Uterus (tissue), 3 donors: ENCODE measurements at regions not wholly inside any gene's neighbourhood (a gene's known extent, or its start where the extent isn't known, plus 50 kb on each side); places are given as distances from the start of the nearest gene placed in this dataset.

Experiments used
- DNase-seq, 2 donors: peaks; one replicate each; pipeline ENCODE4 v3.0.0-alpha.2; 2019 to 2020
- H3K27ac ChIP-seq, 2 donors: fragments of 200-600 bp; sonication (generic); 1 replicate in 1 of 2; 2 replicates in 1 of 2; pipeline ENCODE4 v1.5.1; 2016 to 2018
- H3K27me3 ChIP-seq, 2 donors: fragments of 200-600 bp; sonication (generic); one replicate each; pipeline ENCODE4 v1.5.1; 2018 to 2019; ENCODE audit warnings: control low read depth in 1 of 2
- H3K36me3 ChIP-seq, 2 donors: fragments of 200-600 bp; sonication (generic); one replicate each; pipeline ENCODE4 v1.5.1; 2019; ENCODE audit warnings: control low read depth in 1 of 2
- H3K4me1 ChIP-seq, 2 donors: fragments of 200-600 bp; sonication (generic); one replicate each; pipeline ENCODE4 v1.5.1; 2018 to 2019; ENCODE audit warnings: control low read depth in 1 of 2
- H3K4me3 ChIP-seq, 2 donors: fragments of 200-600 bp; sonication (generic); 1 replicate in 1 of 2; 2 replicates in 1 of 2; pipeline ENCODE4 v1.5.1; 2018 to 2019; ENCODE audit warnings: mild to moderate bottlenecking in 1 of 2
- H3K9me3 ChIP-seq, 2 donors: fragments of 200-600 bp; sonication (generic); one replicate each; pipeline ENCODE4 v1.5.1; 2019; ENCODE audit warnings: control low read depth in 1 of 2
- POLR2A ChIP-seq, 2 donors: fragments of 450-650 bp; IDR thresholded peaks; one replicate each; pipeline ENCODE4 v1.6.1; 2016; ENCODE audit warnings: antibody characterized with exemption in 2 of 2, mild to moderate bottlenecking in 1 of 2, moderate library complexity in 1 of 2
- intact Hi-C: fragments of 100-400 bp; cut with DNase I; formaldehyde crosslinking; loops from one replicate; pipeline ENCODE4 v1.15.1; 2023; ENCODE audit warnings: low total_unique reads
- TF ChIP-seq, protein P1 (sequence below), 4 experiments: fragments of 200-600 bp in 2 of 4; fragments of 450-650 bp in 2 of 4; sonication (generic) in 2 of 4; IDR thresholded peaks; one replicate each; pipeline ENCODE4 v1.5.1; 2016 to 2019; ENCODE audit warnings: antibody characterized with exemption in 4 of 4, mild to moderate bottlenecking in 2 of 4, moderate library complexity in 1 of 4
- donor health status: DM: yes; HTN: yes; CAD: no.

DNA sequence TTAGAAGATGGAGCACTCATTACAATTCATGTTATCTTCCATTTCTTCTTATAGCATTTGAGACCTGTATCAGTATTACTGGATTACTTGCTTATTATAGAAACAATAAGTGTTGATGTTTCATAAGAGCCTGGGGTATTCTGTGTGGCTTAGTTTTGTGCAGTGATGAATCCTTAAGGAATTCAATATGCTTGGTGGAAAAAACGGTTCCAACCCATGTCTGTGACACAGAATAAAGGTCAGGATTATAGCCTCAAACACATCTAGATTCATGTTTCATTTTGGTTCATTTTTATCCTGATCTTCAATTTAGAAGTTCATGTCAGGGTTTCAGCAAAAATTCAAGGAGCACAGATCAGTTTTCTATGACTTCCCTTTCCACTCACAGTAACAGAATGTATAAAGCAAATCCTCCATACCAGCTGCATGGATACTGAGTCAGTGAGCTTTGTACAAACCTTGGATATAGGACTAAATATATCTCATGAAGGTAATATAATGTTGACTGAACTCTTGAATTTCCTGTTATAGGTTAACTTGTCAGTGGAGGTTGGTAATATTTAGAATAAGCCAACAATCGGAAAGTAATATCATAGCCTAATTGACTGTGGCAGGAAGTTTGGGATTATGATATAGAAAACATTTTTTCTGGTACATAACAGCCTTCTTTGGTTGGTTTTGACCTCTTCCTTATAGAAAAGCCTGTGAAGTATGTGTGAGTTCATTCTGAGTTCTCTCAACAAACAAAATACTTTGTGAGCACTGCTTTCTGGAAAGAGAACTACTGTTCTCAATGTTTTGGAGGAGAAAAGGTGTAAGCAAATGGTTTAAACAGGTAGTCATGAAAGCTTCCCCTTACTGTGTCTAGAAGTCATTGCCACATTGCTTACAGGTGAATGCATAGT is 218.2 kb upstream of the TPM1 start:
- TF ChIP-seq, protein P1, sequence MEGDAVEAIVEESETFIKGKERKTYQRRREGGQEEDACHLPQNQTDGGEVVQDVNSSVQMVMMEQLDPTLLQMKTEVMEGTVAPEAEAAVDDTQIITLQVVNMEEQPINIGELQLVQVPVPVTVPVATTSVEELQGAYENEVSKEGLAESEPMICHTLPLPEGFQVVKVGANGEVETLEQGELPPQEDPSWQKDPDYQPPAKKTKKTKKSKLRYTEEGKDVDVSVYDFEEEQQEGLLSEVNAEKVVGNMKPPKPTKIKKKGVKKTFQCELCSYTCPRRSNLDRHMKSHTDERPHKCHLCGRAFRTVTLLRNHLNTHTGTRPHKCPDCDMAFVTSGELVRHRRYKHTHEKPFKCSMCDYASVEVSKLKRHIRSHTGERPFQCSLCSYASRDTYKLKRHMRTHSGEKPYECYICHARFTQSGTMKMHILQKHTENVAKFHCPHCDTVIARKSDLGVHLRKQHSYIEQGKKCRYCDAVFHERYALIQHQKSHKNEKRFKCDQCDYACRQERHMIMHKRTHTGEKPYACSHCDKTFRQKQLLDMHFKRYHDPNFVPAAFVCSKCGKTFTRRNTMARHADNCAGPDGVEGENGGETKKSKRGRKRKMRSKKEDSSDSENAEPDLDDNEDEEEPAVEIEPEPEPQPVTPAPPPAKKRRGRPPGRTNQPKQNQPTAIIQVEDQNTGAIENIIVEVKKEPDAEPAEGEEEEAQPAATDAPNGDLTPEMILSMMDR (IDR thresholded peaks at IDR 0.05): no peak
- no peak for TF ChIP-seq POLR2A (IDR thresholded peaks at IDR 0.05)
- Histone ChIP-seq H3K27me3 (no peaks in the 10 kb centered on the region), H3K36me3 (no peaks in the 10 kb centered on the region), H3K27ac (no peak overlapping the region), H3K4me3 (no peak overlapping the region), H3K9me3 (no peaks in the 10 kb centered on the region), H3K4me1 (no peaks in the 10 kb centered on the region)
- intact Hi-C loops: no loop called here
- no peak for DNase-seq

DNA sequence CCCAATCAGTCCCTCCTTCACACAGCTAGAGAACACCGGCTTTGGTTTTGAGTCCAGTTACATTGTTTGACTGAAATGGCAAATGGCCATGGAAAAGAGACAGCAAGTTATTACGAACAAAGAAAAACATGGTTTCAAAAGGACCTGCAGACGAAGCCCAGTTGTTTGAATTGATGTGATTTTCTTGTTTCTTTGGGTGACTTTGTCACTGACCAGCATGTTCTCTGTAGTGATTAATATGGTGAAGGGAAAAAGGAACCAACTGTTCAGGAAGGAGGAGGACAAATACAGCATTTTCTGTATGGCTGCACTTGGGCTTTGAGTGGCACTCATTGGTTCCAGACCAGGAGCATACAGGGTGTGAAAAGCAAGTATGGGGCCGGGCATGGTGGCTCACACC is 217.4 kb upstream of the TPM1 start:
- intact Hi-C loops: no loop called here

DNA sequence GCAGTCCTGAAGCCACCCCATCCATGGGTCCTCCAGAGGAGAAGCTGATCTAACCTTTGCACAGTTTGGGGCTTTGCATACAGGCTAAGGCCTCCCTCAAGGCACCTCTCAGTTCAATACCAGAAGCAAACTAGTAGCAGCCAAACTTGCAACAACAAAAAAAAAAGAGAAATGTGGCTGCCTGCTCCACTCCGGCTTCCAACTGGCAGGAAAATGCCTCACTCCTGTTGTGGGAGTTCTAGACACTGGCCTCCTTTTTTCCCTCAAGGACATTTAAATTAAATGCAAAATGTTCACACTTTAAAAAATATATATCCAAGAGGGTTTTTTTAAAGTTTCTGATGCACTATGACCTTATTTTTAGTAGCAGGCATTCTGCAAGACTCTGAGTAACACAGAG is 216.0 kb upstream of the TPM1 start:
- H3K4me1 ChIP-seq: no peaks in the 10 kb centered on the region
- no peaks in the 10 kb centered on the region for H3K36me3 ChIP-seq
- no peaks in the 10 kb centered on the region for H3K9me3 ChIP-seq
- DNase-seq: no peak
- H3K27me3 ChIP-seq: no peaks in the 10 kb centered on the region
- no peak for TF ChIP-seq POLR2A (IDR thresholded peaks at IDR 0.05)
- TF ChIP-seq, protein P1 (IDR thresholded peaks at IDR 0.05): no peak
- H3K27ac ChIP-seq: no peak overlapping the region
- no peak overlapping the region for H3K4me3 ChIP-seq
- intact Hi-C loops: no loop called here

More for the DNA sequence above, 217.4 kb upstream of the TPM1 start:
- no peak overlapping the region for H3K4me3 ChIP-seq
- TF ChIP-seq POLR2A (IDR thresholded peaks at IDR 0.05): no peak
- TF ChIP-seq, protein P1 (IDR thresholded peaks at IDR 0.05): no peak
- no peak overlapping the region for H3K27ac ChIP-seq
- no peaks in the 10 kb centered on the region for H3K4me1 ChIP-seq
- H3K27me3 ChIP-seq: no peaks in the 10 kb centered on the region
- H3K9me3 ChIP-seq: no peaks in the 10 kb centered on the region
- no peak for DNase-seq
- no peaks in the 10 kb centered on the region for H3K36me3 ChIP-seq

DNA sequence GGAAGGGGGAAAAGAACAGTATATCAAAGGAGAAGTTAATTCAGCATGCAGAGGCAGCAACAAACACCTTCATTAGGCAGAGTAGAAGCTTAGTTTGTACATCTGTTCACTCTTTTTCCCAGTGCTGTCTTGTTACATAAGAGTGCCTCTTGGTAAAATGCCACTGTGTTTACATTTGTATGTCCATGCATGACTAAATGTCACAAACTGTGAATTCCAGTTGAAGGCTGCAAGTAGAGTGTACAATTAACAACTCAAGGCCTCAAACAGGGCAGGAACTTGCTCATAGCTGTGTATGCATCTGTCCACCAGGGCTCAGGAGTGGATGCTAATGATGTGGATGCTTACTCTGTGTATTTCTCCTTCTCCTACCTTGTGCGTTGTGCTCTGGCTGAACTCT is 214.2 kb upstream of the TPM1 start:
- intact Hi-C loops: no loop called here
- Histone ChIP-seq H3K36me3 (no peaks in the 10 kb centered on the region), H3K27me3 (no peaks in the 10 kb centered on the region), H3K4me1 (no peaks in the 10 kb centered on the region), H3K9me3 (no peaks in the 10 kb centered on the region), H3K27ac (no peak overlapping the region), H3K4me3 (no peak overlapping the region)
- TF ChIP-seq, protein P1 (IDR thresholded peaks at IDR 0.05): no peak
- TF ChIP-seq POLR2A (IDR thresholded peaks at IDR 0.05): no peak
- no peak for DNase-seq

DNA sequence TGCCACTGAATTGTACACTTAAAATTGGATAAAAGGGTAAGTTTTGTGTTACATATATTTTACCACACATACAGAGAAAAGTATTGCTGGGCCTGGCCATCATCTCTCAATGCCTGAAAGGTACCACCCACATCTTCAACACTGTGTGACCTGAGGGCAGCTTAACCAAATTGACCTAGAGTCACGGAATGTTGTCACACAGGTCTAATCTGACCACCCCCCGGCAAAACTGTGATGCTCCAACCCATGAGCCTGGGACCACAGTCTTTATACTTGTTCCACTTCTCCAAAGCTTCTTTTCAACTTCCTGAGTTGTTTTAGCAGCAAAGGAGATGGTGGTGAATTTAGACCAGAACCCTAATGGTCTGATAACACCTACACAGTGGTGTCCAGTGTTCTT is 210.3 kb upstream of the TPM1 start:
- no peak overlapping the region for H3K27ac ChIP-seq
- H3K4me1 ChIP-seq: no peaks in the 10 kb centered on the region
- no peak for DNase-seq
- H3K4me3 ChIP-seq: no peak overlapping the region
- no peaks in the 10 kb centered on the region for H3K9me3 ChIP-seq
- H3K36me3 ChIP-seq: no peaks in the 10 kb centered on the region
- no peak for TF ChIP-seq POLR2A (IDR thresholded peaks at IDR 0.05)
- TF ChIP-seq, protein P1 (IDR thresholded peaks at IDR 0.05): no peak
- no peaks in the 10 kb centered on the region for H3K27me3 ChIP-seq
- intact Hi-C loops: no loop called here
